ENCODE measurements at regions not wholly inside any gene's neighbourhood (a gene's known extent, or its start where the extent isn't known, plus 50 kb on each side); places are given as distances from the start of the nearest gene placed in this dataset.

DNA sequence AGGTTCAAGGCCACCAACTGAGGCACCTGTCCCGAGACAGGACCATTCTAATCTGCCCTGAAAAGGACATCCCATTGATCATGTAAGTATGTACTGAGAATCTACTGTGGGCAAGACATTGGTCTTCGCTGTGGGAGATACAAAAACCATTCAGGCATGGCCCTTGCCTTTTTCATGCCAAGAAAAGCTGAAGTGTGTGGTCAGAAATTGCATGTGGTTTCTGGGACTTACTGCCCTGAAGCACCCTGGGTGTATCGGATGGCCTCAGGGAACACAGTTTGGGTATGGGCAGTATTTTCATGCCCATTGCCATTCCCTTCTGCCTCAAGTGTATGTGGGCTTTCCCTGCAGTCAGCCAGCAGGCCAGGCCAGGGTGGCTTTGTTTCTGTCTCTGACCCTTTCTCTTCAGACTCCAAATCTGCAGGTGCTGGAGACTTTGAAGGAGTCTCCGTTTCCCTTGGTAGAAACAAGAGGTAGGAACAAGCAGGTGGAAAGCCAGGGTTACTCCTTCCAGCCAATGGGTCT is 285.7 kb downstream of the ZEB1 start:
- DNase-seq: no peak

DNA sequence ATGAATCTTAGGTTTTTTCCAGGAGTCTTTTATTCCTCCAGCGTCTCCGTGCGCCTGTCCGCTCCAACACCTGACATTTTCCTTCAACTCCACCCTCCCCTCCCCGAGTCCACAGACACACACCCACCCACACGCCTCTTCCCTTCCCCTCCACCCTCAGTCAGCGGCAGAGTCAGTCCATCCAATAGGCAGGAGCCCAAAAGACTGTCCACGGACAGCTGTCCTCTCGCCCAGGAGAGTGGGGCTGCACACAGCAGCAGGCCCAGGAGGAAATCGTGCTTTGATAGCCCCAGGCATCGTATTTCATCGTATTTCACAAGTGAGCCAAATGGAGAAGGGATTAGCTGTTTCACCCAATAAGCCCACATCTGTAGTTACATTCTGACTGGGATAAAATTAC is 285.1 kb downstream of the ZEB1 start:
- peak; percentile 72 for DNase-seq

DNA sequence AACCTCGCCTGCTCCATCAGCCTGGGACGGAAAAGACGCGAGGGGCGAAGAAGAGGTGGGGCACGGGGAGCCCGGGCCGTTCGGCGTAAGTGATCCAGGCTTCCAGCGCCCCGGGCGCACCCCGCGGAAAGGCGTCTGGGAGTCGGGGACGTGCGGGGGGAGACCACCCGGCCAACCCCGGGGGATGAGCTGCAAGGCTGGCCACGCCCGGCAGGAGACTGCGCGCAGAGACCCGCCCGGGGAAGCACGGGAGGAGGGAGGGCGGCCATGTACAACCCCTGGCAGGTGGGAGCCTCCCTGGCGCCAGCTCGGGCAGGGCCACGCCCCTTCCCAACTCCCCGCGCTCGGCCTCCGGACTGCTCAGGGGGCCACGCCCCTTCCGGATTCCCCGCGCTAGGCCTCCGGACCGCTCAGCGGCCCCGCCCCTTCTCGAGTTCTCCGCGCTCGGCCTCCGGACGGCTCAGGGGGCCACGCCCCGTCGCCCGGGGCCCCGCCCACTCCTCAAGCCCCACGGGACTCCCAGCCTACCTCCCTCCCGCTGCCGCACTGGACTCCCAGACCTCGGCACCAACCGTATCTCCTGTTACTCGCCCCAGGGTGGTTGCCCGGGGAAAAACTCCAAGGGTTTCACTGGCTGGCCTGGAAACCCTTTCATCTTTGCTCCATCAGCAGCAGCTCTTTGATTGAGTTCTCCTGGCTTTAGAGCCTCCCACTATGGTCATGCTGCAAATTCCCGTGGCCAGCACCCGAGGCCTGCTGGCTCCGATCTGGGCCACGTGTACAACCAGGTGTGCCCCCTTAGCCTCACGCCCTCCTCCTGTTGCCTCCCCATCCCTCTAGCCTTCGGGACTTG is 284.4 kb downstream of the ZEB1 start:
- DNase-seq: peak; percentile 92

DNA sequence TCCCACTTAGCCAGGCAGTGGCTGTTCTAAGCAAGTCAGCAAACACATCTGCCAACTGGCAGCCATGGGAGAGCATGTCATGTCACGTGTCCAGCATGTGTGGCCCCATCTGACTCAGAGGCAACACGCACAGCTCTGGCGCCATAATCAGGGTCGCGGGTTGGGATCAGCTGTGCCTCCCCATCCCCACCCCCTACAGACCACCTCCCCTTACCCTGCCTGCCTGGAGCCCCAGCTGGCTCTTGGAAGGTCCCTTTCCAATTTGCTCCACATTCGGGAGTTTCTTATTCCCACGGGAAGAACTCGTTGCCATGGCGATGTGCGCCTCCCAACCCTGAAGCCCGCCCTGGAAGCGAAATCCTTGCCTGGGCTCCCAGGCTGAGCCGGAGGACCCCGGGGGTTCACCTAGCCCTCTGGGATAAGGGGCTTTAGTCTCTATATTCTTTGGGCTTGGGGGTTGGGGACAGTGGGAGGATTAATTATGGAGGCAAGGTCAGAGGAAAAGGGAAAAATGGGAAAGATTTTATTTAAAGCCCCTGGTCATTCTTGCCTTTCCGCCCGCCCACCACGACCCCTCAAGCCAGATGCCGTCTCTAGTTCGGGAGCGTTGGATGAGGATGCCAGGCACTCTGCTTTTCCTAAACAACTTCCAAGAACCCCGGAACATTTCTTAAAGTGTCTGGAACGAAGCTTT is 283.7 kb downstream of the ZEB1 start:
- DNase-seq: peak; percentile 78

DNA sequence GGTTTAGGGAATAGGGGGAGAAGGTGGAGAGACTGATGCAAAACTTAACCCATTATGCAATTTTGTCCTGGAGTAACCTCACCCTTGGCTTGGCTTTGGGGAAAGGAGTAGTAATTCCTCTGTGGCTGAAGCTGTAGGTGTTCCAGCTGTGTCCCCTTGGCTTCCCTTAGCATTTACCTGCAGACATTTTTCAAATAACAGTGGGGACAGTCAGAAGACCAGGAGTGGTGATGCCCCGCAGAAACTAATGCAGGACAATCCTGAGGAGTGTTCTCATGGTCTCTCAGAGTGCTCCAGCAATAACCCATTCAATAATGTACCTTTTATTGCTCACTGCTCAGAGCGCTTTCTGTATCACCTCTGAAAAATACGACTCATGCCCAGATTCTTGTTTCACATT is 282.1 kb downstream of the ZEB1 start:
- DNase-seq: no peak

DNA sequence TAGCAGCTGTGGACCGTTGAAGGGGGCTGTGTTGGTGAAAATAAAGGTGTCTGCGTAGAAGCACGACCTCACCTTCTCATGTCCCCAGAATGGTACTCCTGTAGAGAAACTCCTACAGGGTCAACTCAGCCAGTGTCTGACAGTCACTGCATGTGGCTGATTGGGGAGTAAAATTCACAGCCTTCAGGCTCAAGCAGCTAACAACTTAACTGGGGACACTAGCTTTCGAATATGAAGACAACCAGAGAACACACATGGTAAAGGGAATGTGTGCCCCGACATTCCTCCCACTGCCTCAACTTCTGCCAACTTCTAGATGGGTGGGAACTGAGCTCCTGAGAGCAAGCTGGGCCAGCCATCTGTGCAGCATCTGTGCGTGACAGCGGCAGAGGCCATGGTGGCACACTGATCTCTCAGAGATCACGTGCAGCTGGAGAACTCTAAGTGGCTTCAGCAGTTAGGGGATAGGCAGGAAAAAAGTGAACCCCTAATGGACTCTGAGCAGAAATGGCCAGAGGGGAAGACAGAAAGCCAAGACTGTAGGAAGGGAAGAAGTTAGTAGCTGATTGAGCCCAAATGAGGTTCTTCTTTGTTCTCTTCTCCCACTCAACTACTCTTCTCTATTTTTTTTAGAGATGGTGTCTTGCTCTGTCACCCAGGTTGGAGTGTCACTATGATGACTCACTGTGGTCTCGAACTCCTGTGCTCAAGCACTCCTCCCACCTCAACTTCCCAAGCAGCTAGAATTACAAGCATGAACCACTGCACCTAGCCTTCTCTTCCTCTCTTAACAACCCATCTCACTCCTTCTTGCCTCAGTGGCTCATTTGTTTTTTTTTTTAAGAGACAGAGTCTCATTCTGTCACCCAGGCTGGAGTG is 280.8 kb downstream of the ZEB1 start:
- DNase-seq: peak; percentile 68

DNA sequence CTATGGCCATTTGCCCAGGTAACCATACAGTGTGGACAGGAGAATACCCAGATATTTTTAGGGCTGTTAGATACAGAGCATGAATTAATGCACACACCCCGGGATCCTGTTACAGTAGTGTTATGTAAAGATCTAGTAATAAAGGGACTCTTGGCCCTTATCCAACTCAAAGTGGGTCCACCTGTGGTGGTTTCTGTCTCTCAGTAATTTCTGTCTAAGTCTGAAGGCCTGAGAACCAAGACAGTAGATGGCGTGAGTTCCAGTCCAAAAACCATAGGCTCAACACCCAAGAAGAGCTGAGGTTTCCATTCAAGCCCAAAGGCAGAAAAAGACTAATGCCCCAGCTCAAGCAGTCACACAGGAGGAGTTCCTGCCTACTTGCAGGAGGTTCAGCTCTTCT is 277.7 kb downstream of the ZEB1 start:
- peak; percentile 4 for DNase-seq

DNA sequence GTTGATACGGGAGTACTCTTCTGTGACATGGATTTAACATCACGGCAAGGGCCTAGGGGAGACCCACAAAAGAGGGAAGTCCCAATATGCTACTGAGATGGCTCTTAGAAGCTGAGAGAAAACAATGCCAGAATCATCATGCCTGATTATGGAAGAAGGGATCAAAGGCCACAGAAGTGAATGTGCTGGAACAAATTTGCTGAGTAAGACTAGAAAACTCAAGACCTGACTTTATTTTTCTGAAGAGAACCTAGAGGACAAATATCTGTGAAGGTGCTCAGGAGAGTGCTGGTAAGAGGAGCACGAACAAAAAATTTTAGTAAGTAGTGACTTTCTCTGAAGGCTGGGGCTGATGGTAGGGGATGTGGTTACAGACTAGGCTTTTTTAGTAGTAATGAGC is 277.0 kb downstream of the ZEB1 start:
- no peak for DNase-seq

DNA sequence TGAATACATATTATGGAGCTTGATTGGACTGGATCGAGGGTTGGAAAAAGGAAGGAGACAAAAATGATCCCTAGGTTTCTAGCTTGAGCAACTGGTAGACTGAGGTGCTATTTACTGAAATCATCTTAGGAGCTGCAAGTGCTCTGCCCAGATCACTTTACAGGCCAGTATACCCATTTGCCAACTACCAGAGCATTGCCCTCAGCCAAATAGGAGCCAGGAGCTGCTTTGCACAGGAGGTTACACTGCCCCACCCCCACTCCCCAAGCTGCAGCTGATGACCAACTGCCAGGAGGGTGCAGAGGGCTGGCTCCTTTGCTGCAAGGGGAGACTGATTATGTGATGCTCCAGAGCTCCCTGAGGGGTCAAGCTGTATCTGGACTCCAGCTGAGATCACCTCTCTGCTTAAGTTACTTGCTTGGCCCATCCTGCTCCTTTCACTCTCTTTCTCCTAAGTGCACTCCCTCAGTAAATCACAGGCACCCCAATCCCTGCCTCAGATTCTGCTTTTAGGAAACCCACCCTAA is 275.4 kb downstream of the ZEB1 start:
- DNase-seq: no peak

DNA sequence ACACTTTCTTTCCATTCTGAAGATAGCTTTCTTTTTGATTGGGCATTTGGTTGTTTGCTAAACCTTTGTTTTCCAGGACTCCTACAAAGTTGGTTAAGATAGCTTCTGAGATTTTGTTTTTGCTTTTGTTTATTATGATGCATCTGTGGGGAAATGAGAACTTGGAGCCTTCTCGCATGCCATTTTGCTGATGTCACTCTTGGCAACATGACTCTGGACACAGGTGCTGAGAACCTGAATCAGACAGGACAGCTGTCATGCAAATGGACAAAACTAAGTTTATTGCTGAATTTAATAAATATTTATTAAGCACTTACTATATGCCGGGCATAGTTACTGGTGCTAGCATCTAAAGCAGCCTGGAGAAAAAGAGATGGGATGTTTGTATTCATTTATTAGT is 274.1 kb downstream of the ZEB1 start:
- no peak for DNase-seq

DNA sequence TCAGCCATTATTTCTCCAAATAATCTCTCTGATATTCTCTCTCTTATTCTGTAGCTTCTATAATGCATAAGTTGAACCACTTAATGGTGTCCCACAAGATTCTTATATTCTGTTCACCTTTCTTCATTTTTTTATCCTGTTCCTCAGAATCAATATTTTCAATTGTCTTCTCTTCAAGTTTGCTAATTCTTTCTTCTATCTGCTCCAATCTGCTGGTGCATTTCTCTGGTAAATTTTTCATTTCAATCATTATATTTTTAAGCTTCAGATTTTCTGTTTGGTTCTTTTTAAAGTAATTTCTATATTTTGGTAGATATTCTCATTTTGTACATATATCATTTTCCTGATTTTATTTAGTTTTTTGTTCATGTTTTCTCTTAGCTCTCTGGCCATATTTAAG is 272.6 kb downstream of the ZEB1 start:
- no peak for DNase-seq

DNA sequence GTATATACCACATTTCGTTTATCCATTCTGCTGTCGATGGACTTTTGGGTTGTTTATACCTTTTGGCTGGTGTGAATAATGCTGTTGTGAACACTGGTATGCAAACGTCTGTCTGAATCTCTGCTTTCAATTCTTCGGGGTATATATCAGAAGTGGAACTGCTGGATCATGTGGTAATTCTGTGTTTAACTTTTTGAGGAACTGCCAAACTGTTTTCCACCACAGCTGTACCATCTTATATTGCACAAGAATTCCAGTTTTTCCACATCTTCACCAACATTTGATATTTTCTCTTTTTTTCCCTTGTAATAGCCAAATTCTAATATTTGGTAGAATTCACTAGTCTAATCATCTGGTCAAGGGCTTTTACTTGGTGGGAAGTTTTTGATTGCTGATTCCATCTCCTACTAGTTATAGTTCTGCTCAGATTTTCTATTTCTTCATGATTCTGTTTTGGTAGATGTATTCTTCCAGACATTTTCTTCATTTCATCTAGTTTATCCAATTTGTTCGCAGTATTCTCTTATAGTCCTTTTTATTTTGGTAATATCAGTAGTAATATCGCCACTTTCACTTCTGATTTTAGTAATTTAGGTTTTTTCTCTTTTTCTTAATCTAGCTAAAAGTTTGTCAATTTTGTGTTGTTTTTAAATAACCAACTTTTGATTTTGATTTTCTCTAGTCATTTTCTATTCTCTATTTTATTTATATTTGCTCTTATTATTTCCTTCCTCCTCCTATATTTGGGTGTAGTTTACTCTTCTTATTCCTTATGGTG is 271.2 kb downstream of the ZEB1 start:
- no peak for DNase-seq

DNA sequence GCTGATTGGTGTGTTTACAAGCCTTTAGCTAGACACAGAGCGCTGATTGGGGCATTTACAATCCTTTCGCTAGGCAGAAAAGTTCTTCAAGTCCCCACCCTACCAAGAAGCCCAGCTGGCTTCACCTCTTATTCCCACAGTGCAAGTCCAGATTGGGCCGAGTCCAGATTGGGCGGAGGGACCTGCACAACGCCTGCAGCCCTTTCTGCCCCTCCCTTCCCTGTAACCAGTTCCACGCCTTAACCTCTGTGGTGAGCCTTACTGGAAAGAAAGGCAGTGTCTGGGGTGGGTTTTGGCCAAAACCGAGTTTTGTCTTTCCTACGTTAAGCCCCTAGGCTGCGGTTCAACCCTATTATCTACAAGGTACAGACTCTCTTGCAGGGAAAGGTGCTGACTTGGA is 268.7 kb downstream of the ZEB1 start:
- no peak for DNase-seq

DNA sequence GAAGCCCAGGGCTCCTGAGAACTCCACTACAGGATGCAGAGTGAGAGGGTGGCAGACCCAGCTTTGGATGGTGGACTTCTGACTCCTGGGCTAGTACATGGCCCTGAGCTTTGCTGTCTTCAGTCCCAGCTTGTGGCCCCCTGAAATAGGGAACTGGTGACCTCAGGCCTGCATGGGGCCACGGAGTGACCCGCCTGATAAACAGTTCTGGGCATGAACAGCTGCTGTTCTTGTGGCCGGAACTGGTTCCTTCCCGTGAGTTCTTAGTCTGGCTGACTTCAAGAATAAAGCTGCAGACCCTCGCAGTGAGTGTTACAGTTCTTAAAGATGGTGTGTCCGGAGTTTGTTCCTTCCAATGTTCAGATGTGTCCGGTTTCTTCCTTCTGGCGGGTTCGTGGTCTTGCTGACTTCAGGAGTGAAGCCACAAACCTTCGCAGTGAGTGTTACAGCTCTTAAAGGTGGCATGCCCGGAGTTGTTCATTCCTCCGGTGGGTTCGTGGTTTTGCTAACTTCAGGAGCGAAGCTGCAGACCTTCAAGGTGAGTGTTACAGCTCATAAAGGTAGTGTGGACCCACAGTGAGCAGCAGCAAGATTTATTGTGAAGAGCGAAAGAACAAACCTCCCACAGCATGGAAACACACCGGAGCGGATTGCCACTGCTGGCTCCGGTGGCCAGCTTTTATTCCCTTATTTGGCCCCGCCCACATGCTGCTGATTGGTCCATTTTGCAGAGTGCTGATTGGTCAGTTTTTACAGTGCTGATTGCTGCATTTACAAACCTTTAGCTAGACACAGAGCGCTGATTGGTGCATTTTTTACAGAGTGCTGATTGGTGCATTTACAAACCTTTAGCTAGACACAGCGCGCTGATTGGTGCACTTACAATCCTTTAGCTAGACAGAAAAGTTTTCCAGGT is 268.0 kb downstream of the ZEB1 start:
- no peak for DNase-seq

DNA sequence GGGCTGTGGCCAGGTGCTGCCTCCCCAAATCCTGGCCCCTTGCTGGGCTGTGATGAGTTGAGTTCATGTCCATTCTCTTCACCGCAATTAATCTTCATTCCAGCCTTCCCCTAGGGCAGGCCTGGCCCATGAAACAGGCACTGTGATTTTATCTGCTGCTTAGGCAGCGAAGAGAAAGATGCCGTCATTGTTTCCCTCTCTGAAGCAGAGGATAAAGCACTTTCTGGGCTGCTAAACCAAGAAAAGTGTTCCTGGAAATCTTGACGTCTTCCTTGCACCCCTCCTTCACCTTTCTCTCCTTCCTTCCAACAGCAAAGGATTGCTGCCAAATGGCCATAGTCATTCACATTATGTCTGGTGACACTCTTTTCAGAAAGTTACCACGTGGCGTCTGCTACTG is 265.9 kb downstream of the ZEB1 start:
- DNase-seq: no peak

DNA sequence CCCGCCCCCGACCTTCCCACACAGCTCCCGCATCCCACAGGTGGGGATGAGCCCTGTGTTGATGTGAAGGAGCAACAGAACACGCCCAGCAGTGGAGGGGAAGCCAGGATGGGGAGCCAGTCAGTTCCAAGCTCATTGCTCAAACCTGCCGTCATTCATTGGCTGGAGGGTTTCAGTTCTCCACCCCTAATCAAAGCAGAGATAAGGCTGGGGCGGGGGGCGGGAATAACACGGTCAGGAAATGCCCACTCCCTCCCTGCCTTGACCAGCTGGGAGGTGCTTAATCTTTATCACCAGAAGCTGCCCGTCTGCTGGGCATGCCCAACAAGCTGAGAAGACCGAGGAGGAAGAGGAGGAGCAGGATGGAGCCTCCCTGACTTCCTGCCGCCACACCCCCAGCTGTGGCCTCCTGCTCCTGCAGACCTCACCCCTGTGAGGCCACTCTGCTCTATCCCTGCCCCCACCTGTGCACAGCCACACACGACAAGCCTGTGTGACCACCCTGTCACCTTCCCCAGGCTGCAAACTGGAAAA is 265.1 kb downstream of the ZEB1 start:
- no peak for DNase-seq

DNA sequence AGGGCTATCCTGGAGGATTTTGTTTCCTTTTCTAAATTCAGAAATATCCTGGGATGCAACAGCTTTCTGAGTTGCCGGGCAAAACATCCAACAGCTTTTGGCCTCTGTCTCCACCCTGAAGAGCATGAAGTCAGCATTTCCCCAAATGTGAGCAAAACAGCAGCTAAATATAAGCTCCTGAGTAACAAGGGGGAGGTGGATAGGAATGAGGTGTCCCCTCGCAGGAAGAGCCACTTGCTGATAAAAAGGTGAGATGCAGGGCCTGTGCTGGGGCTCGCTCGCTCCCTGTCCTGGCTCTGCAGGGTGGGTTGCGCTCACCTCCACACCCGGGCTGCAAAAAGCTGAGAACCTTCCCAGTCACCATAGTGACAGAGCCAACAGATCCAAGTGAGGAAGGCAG is 264.3 kb downstream of the ZEB1 start:
- no peak for DNase-seq

DNA sequence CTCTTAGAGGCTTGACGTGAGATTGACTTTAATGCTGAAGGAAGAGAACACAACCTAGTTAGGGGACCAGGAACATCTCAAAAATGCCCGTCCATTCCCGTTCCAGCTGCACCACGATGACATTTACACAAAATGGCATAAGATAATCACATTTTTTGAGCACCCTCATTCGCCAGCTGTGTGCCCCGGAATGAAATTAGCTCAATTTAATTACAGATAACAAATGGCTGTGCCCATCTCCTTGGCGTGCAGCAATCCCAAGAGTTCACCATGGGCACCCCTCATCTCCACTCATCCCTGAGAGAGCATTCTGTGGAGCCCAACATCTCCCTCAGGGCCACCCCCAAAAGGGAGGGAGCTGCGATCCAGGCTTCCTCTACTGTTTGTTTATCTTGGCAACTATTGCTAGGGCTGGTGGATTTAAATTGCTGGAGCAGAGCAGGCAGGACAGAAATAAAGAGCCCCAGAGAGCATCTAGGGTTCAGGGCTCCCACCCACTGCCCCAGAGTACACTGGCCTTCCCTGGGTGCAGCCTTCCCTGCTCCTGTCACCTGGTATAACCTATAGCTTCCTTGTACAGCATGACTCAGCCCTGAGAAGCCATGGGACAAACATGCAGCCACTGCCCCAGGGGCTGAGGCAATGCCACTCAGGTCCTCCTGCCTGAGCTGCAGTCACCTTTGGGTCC is 263.5 kb downstream of the ZEB1 start:
- no peak for DNase-seq

DNA sequence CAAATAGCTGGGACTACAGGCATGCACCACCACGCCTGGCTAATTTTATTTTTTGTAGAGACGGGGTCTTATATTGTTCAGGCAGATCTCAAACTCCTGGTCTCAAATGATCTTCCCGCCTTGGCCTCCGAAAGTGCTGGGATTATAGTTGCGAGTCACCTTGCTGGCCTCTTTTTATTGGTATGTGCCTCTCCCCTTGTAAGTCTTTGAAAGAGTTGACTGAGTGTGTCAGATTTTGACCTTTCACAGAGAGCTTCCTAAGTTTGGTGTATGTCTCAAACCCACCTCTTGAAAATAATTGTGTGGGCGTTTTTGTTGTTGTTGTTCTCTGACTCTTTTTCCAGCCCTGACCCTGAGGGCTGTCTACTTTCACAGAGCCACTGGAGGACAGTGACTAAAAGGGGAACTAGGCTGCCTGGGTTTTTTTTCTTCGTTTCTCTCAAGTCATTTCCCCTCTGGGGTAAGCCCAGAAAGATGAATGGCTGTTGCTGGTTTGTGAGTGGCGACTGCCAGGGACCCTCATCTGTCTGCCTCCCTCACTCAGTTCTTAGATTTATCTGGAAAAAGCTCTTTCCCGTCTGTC is 262.8 kb downstream of the ZEB1 start:
- DNase-seq: no peak

DNA sequence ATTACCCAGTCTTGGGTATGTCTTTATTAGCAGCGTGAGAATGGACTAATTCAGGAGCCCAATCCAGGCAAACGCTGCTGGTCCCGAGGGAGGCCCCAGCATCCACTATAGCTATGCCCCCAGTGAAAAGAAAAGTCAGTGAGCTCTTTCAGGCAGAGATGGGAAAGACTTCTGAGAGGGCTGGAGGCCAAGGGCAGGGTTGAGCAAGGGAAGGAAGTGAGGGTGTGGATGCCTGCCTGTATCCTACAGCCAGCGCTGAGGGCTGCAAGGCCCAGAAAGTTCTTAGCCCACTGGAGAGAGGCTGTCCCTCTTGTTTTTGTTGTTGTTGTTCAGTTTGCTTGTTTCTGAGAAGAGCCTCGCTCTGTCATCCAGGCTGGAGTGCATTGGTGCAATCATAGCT is 261.6 kb downstream of the ZEB1 start:
- DNase-seq: no peak
